Body of pancreas (tissue), 4 donors: ENCODE measurements at regions not wholly inside any gene's neighbourhood (a gene's known extent, or its start where the extent isn't known, plus 50 kb on each side); places are given as distances from the start of the nearest gene placed in this dataset.

ENCODE experiments used
- POLR2A ChIP-seq, 3 donors: fragments of 450-650 bp; IDR thresholded peaks; one replicate each; pipeline ENCODE4 v1.6.1; 2016; ENCODE audit warnings: antibody characterized with exemption in 3 of 3, mild to moderate bottlenecking in 2 of 3
- TF ChIP-seq, protein P1 (sequence below), 7 experiments: fragments of 450-650 bp in 4 of 7; fragments of 200-600 bp in 3 of 7; sonication (generic) in 3 of 7; IDR thresholded peaks; one replicate each; pipeline ENCODE4 v1.5.1; 2016 to 2019; ENCODE audit warnings: antibody characterized with exemption in 7 of 7

DNA sequence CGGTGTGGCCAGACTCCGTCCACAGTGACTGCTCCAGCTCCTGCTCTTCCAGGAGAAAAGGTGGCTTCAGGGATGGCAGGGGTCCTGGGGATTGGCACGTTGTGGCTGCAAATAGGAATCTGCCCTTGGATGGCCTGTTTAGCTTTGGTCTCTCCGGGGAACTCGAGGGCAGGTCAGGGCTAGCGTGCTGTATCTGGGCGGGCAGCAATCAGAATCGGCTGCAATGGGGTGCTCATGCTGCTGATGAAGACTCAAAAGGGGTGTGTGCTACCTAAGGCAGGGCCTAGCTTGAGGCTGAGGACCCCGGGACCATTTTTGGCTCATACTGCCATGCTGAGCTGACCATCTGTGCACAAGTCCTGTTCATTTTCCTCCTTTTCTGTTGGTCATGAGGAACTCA, 51.3 kb downstream of the RGS12 start:
- TF ChIP-seq POLR2A (IDR thresholded peaks at IDR 0.05): no peak
- TF ChIP-seq, protein P1, sequence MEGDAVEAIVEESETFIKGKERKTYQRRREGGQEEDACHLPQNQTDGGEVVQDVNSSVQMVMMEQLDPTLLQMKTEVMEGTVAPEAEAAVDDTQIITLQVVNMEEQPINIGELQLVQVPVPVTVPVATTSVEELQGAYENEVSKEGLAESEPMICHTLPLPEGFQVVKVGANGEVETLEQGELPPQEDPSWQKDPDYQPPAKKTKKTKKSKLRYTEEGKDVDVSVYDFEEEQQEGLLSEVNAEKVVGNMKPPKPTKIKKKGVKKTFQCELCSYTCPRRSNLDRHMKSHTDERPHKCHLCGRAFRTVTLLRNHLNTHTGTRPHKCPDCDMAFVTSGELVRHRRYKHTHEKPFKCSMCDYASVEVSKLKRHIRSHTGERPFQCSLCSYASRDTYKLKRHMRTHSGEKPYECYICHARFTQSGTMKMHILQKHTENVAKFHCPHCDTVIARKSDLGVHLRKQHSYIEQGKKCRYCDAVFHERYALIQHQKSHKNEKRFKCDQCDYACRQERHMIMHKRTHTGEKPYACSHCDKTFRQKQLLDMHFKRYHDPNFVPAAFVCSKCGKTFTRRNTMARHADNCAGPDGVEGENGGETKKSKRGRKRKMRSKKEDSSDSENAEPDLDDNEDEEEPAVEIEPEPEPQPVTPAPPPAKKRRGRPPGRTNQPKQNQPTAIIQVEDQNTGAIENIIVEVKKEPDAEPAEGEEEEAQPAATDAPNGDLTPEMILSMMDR (IDR thresholded peaks at IDR 0.05): no peak
